ENCODE measurements at regions not wholly inside any gene's neighbourhood (a gene's known extent, or its start where the extent isn't known, plus 50 kb on each side); places are given as distances from the start of the nearest gene placed in this dataset.

DNA sequence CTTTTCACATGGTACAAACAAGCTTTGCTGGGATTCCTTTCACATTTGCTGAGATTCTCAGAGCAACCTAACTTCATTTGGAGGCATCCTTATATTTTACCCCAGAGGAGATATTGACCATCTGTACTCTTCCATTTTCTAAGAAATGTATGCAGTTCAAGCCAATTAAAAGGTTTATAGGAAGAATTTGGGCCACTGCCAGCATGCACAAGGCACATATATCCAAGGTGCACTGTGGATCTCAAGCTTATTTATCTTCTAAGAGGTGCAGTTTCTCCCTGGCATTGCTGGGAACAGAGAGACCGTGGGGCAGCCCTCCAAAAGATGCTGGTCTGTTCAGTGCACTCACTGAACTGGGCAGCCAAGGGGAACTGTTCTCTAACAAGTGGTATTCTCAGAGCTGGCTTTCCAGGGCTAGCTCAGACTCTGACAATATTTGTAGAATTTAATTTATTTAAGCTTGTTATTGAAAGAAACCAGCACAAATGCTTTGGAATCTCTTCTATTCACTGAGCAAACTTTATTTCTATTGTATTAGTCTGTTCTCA, 213.3 kb downstream of the TENT4A start:
- no peak for DNase-seq

DNA sequence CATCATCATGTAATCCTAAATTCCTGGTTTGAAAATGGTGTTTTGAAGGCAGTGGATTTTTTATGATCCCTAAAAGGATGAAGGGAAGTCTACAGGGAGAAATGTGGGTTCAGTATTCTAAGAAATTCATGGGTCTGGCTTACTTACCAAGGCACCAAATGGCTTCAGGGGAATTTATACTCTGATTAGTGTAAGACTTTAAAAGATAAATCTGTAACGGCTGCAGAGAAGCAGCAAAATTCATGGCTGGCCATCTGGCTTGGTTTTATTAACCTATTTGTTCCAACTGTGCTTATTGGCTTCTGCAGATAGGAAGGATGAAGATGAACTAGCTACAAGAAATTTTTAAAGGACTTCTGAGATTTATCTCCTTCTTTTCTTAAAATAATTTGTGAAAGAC, 222.8 kb downstream of the TENT4A start:
- no peak for DNase-seq

DNA sequence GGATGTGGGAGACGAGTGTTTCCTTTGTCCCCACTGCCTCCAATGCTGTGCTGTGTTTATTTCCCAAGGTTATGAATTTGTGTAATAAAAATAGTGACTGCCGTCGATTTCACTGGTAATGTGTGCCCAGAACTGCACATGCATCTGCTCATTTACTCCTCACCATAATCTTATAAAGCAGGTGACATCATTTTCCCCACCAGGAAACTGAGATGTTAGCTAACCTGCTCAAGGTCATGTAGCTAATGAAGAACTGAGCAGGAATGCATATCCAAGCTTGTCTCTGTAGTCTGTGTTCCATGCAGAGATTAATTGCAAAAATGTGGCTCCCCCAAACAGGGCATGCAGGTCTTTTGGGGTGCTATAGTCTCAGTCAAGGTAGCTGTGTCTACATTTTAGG, 224.4 kb downstream of the TENT4A start:
- DNase-seq = no peak

DNA sequence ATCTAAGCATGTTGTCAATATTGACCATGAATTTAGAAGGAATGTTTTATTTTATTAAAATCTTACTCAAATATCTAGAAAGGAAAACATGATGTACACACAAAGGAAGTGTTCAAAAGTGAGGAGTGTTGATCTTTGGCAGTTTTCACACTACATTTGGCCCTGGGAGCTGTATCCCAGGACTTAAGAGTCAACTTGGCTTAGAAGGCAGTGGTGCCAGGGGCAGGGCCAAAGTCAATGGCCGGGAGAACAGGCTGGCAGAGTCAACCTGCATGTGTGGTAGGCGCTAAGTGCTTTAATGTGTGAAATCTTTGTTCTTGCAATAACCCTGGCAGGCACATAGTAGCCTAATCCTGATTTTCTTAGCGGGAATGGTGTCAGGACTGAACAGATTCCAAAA, 228.4 kb downstream of the TENT4A start:
- DNase-seq = no peak

DNA sequence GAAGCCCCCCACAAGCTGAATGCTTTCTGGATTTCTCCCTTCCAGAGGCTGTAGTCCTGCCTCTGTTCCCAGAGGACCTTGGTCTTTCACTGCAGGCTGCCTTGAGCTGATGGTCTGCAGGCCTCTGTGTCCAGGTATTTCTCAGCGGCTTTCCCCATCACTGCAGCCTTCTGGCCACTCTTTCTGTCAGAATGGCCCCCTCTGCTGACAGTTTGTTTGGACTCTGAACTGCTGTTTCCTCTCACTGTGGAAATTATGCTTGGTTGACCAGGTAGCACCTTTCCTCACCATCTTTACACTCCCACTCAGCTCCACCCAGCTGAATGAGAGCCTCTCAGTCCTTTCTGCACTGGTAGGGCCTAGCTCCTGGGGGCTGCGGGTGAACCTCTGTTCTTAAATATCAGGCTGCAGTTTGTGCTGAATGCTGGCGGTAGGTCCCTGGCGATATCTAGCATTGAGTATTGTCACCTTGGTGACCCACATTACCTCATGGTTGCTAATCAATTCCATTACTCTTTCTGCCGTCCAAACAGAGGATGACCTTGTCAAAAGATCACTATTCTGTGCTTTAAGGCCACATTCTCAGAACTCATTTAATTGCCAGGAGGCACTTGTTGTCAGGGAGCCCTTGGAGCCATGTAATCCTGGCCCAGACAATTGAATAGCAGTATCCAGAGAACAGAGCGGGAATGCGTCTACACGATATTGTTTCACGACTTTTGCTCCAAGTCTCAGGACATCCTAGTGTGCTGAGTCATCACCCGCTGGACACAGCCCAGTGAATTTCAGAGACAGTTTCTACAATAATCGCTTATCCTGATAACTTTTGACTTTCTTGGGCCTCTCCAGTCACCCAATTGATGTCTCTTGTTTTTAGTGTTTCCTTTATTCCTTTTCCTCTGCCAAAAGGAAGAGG, 230.2 kb downstream of the TENT4A start:
- DNase-seq = no peak

DNA sequence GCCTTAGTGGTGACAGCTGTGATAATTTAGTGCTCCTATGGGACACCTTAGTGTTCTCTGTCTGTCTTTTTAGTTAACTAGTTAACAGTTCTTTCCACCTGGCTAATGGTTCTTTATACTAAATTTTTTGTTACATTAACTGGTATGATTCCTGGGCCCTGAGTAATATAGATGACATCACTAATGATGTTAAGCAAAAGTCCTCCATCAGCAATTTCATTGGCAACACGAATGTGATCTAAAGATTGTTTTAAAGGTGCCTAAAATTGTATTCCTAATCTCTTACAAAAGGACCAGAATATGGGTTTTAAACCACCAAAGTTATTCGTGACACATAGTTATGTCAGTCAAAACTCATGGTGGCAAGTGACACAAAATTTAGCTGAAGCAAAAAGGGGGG, 235.3 kb downstream of the TENT4A start:
- no peak for DNase-seq

DNA sequence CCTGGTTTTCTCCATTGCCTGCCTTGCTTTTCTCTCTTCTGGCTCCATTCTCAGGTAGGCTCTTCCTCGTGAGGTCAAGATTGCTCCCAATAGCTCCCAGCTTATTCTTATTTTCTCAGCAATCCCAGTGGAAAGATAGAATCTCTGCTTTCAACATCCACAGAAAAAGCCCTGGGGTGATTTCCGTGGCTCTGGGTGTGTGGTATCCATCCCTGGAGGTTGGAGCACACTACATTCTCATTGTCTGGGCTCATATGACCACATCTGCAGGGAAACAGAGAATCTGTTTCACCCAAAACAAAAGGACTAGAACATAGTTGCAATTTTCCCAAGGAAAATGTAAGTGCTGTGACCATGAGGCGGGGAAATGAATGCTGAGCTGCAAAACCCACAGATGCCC, 236.0 kb downstream of the TENT4A start:
- no peak for DNase-seq

DNA sequence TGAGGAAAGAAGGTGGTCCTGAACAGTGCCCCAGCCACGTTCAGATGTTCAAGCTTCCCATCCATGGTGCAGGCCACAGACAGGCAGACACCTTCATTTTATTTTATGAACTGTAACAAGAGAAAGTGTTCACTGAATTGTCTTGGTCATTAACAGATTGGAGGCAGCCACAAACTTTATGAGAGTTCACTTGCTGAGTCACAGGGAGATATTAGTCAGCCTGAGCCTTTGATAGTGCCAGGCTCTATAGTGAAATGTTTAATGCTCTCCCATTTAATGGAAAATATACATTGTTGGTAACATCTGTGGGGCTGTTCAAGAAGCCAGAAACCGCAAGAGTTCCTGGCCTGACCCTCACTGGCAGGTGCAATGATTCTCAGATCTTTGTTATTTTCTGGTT, 237.0 kb downstream of the TENT4A start:
- DNase-seq = no peak

DNA sequence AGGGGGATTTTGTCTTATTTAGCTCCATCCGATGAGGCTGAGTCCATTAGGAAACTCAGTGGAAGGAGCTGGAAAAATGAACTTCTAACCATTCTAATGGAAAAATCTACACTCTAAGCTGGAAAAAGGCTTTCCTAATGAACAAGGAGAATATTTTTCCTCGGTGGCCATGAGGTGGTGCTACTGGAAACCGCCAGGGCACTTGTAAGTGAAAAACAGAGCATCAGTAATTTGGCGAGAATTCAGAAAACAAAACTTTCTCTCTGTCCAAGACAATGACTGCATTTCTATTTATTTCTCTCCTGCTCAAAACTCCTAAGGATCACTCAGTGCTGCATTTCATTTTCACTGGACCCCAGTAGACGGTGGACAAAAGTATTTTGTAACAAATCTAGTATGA, 237.6 kb downstream of the TENT4A start:
- DNase-seq = no peak

DNA sequence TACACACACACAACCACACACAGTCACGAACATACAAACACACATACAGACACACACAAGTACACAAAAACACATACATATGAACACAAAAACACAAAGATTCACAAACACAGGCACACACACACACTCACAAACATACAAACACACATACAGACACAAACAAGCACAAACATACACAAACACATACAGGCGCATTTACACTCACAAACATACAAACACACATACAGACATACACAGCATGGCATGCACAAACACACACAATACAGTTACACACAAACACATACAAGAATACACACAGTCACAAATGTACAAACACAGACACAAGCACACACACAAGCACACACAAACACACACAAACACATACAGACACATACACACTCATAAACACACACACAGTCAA, 247.9 kb downstream of the TENT4A start:
- no peak for DNase-seq

DNA sequence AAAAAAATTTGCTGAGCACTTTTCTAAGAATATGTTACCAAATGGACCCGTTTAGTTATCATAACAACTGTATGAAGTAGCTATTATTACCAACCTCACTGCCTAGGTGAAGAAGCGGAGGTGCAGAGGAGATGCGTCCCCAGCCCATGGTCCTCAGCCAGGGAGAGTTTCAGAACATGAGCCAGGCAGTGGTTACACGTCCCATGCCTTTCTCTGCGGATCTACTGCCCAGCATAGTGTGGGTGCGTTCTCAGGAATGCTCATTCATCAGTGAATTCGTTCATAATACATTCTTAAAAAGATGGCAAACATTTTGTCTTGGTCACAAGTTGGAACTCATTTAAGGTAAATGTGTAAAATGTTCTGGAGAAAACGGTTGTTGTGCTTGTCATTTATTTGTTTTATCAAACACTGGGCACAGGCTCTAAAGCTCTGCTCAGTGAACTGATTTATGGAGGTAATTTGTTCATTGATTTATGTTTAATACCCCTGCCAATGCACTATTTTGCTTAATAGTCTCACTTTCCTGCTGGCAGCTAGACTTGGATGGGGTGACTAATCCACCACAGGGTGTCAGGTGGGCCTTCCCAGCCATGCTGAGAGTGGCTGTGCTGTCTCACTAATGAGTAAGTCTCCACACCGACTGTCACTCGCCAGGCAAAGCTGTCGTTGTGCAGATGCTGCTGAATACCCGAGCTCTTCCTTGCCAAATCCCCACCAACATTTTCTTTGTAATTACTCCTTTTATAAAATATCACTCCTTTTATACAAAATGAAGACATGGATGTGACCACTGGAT, 248.8 kb downstream of the TENT4A start:
- no peak for DNase-seq

DNA sequence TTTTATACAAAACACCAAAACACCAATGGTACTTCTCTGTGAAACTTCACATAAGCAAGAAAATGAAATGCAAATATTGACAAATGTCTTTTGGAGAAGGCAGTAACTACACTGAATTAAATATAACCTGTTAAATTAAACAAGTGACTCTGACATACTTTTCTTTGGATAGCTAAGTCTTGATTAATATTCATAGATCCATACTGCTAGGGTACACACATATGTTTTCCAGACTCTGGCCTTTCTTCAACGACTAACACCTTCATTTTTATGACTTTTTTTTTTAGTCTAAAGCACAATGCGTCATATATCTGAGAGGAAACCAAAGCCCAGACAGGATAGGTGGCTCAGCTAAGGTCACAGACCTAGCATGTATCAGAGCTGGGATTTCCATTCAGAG, 263.7 kb downstream of the TENT4A start:
- no peak for DNase-seq

DNA sequence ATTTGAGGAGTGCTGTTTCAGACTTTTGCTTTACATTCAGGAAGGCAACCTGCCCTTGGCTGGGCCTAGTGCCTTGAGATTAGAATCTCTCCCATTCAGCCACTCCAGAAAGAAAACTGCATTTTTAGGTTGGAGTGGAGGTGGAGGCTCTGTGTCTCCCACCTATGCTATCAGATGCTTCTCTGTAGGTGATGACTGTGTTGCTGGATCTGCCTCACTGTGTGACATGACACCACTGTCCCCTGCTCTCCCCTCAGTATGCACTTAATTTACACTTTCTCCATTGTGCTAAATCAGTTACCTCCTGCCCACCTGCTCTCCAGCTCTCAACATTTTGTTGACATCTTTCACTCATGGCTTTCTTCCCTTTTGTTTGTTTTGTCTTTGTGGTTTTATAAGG, 265.8 kb downstream of the TENT4A start:
- no peak for DNase-seq

DNA sequence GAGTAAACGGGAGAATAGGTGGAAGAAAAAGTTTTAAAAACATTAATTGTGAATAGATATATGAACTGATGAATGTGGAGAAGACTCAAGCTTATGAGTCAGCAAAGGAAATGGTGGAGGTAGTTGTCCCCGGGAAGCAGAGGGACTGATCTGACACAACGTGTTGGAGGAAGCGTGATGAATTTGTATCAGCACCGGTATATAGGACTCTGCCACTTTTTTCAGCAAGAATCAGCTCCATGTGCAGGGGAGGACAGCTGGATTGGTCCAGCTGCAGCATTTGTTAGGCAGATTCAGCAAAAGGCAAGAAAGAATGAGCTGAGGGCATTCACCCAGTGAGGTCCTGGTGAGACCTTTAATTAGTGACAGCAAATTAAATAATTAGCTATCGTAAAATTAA, 276.0 kb downstream of the TENT4A start:
- DNase-seq = no peak

DNA sequence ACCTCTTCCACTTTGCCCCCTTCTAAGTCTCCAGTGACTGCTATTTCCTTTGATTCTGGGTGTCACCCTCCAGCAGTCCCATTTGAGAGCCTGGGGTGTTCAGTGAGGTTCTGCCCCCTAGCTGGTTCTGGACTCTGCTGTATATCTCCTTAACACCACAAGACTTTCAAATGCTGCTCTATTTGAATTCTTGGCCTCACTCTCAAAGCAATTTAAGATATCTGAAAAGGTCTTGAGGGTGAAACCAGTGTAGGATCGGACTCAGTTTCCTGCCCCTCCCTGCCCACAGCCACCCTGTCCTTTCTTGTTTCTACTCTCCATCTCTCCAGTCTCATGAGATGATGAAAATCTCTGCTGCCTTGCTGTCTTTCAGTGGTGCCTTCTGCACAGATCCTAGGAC, 280.9 kb downstream of the TENT4A start:
- DNase-seq = no peak

DNA sequence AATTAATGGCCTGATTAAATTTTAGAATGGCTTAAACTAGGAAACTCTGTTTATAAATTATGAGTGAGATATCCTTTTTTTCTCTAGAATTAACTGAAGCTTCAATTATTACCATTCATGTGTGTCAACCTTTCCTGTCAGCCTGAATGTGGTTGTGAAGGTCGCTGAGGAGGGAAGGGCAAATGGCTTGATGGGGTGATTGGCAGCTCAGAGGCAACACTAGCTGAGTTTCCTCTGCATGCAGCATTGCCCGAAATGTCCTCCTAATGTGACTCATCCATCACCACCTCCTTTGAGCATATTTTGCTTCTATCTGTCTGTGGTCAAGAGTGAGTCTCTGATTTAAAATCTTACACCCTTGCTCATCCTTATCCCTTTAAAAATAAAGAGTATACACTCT, 281.9 kb downstream of the TENT4A start:
- no peak for DNase-seq

DNA sequence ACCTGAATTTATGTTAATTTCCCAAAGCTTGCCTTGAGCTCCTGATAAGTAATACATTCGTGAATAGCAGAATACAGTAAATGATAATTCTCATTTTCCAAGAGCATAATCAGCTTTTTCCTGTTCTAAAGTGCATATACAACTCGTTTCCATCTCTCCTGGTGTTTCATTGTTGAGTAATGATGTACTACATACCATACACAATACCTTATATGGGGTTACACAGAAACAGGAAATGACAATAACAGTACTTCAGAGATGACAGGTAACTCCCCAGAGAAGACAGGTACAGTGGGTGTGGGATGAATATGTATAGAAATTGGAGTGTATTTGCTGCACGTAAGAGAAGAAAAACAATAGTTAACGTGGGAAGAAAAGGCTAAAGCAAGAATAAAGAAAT, 287.1 kb downstream of the TENT4A start:
- DNase-seq = no peak

DNA sequence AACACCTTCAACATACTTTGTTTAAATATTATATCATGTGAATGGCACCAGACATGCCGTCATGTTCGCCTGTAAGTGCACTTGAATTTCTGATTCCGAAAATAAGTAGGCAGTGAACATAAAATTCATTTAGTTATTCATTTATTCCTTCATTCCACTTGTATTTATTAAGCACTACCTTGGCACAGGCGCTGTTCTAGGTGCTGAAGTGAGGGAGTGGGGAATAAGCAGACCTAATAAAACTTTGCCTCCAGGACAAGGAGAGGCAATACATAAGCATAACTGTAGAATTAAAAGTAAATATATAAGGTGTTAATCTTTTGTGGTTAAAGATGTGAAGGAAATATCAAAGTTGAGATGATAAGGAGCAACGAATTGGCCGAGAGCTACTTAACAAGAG, 297.4 kb downstream of the TENT4A start:
- no peak for DNase-seq

DNA sequence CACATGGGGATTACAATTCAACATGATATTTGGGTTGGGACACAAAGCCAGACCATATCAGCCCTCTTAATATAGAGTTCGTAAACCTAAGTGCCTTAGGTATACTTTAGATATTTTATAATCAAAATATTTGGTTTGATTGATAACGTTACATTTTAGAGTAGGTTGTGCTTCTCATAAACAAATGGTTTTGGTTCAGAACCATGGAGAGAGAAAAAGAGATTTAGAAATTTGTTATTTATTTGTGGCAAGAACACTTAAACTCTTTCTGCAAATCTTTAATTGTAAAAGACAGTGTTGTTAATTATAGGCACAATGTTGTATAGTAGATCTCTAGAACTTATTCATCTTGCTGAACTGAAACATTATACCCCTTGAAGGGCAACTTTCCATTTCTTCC, 298.8 kb downstream of the TENT4A start:
- DNase-seq = no peak

DNA sequence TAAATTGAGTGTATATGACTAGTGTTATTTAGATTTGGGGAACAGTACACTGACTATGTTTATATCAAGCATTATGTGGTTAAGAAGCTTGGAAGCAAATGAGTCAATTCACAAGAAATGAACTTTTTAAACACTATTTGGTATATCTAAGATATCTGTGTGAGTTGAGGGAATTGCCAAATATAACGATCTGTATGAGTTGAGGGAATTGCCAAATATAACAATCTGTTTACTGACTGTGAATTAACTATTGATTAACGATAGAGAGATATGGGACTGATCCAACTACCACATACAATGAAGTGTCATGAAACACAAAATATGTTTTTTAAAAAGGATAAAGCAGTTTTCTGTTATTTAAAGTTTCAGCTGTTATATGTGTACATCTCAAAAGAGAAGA, 301.4 kb downstream of the TENT4A start:
- no peak for DNase-seq

DNA sequence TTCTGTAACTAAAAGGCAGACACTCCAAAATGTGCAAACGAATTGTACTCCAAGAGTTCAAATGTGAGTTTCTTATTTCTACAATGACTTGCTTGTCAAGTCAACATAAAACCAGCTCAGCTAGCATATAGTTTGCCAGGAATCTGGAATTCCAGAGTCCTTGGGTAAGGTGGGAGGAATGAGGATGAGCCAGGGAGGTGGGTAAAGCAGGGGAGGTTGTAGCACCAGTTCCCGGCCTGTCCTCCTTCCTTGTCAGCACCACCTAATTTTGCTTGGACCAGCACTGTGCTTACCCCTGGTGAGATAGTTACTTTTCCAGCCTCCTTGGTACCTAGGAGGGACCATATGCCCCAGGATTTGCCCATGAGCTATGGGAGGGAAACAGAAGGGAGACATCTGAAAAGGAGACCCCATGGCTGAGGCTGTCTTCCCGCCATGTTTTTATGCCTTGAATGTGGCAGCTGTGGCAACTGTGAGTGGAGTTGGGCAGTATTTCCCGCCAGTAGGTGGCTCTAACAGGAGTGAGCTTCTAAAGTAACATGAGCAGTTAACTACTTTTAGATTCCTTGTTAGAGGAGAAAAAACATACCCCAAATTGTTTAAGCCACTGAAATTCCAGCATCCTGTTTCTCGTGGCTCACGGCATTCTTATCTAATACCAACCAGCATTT, 302.5 kb downstream of the TENT4A start:
- DNase-seq = no peak

DNA sequence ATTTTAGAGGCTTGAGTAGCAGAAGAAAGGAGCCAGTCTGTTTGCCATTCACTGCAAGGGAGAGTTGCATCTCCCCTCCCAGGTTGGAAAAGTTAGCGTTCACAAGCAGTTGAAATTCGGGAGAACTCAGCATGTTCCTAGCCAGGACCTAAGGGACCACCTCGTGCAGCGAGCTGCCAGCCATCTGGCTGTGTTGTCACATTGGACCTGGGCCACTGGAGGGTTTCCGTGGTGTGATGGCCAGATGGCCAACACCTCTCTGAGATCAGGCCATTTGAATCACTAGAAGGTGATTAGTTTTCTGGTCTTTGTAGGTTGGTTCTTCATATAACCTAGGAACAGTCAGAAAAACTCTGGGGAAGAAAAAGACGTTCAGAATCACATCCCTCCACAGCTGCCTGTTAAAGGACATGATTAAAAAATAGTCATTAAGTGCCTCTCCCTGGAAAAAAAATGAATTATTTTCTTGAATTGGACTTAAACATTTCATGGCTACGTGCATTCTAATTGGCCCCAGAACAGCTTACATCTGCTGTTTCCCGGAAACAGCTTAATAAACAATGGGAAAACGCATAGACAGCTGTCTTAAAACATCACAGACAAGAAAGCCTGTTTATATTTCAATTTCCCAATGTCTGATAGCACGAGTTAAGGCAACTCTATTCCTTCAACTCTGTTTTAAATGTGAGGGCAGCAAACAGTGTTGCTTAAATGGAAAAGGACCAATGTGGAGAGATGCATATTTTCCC, 303.9 kb downstream of the TENT4A start:
- DNase-seq = no peak

DNA sequence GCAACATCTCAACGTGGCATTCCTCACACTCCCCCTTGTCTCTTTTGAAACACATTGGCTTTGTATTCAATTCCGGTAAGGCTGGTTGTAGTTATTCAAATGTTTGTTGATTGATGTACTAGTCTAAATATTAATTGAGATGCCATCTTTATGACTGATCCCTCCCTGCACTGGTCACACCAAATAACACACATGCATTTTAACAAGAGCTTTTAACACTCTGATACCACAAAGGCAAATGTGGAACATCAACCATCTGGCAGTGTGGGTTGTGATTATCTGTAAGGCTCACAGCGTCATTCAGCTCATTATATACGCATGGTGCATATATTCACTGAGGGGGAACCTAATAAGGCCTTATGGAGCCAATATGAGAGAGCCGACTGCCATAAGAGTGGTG, 305.0 kb downstream of the TENT4A start:
- DNase-seq = no peak

Data from activated T-cell treated with anti-CD3 and anti-CD28 coated beads, Interleukin-2, amount 50 U/mL, for 48 hours (primary cell).